HepG2 (cell line): ENCODE measurements at regions not wholly inside any gene's neighbourhood (a gene's known extent, or its start where the extent isn't known, plus 50 kb on each side); places are given as distances from the start of the nearest gene placed in this dataset.

Experiments
- ATAC-seq: fragments of 200-7000 bp; cut with Tn5 transposase; 3 replicates; pipeline ENCODE4 v1.9.1; 2020; ENCODE audit warnings: mild to moderate bottlenecking, moderate library complexity
- BruUV-seq: library from RNA; stranded (reverse); fragments of 400-500 nt; replicated peaks from 2 replicates; lab custom pipeline; 2021; lab: Mats Ljungman, UMichigan
- CTCF ChIA-PET: fragments of 300-600 bp; formaldehyde crosslinking; extraction: SDS; loops from one replicate; lab custom pipeline; 2021; ENCODE audit warnings: low total read pairs, inconsistent platforms, low intra/inter-chr PET ratio; lab: Yijun Ruan, JAX
- POLR2A ChIA-PET: fragments of 350-600 bp; sonication (Branson Sonifier 250); formaldehyde crosslinking; loops from one replicate; lab custom pipeline; 2020; ENCODE audit warnings: antibody characterized with exemption, inconsistent platforms; lab: Yijun Ruan, JAX
- DNase-seq: peaks from one replicate; pipeline ENCODE4 v3.0.0-alpha.2; 2015; ENCODE audit warnings: low spot score
- FAIRE-seq: peaks from 3 replicates; lab custom pipeline; 2011; peaks lifted over from hg19 to GRCh38; lab: Jason Lieb, UNC
- H2AFZ ChIP-seq: one replicate; pipeline ENCODE4 v1.6.1; 2011; ENCODE audit warnings: low read length, inconsistent platforms
- H3K27ac ChIP-seq: fragments of 300-600 bp; 3 replicates; pipeline ENCODE4 v1.8.0; 2011; ENCODE audit warnings: mixed run types, mild to moderate bottlenecking, mixed read lengths, low read length, inconsistent platforms; ENCODE audit not compliant: insufficient read depth; ENCODE audit errors: extremely low read length
- H3K27me3 ChIP-seq, 2 experiments: fragments of 200-600 bp in 1 of 2; 2 replicates in 1 of 2; 3 replicates in 1 of 2; pipeline versions ENCODE4 v1.6.0 to v1.8.0; 2011; ENCODE audit warnings: low read length in 2 of 2, mild to moderate bottlenecking in 2 of 2, moderate library complexity in 2 of 2, inconsistent platforms in 1 of 2; ENCODE audit not compliant: insufficient read depth in 2 of 2, control insufficient read depth in 1 of 2
- H3K36me3 ChIP-seq, 2 experiments: fragments of 200-600 bp in 1 of 2; replicated peaks in 1 of 2; 2 replicates in 1 of 2; 3 replicates in 1 of 2; pipeline versions ENCODE4 v1.5.1 to v1.8.0; 2011; ENCODE audit warnings: low read length in 2 of 2, inconsistent platforms in 1 of 2; ENCODE audit not compliant: insufficient read depth in 2 of 2, control insufficient read depth in 1 of 2
- H3K4me1 ChIP-seq: 2 replicates; pipeline ENCODE4 v1.5.1; 2012; ENCODE audit warnings: low read length, inconsistent platforms; ENCODE audit not compliant: insufficient read depth
- H3K4me2 ChIP-seq: 2 replicates; pipeline ENCODE4 v1.6.0; 2011; ENCODE audit warnings: low read depth, low read length, inconsistent platforms
- H3K4me3 ChIP-seq, 3 experiments: fragments of 200-600 bp in 1 of 3; sonication (generic), shearing (Covaris generic) in 1 of 3; replicated peaks in 1 of 3; 2 replicates each; pipeline ENCODE4 v1.5.1; 2011 to 2016; ENCODE audit warnings: low read length in 3 of 3, inconsistent platforms in 2 of 3, low read depth in 2 of 3, mild to moderate bottlenecking in 2 of 3, control low read depth in 1 of 3, mixed read lengths in 1 of 3; ENCODE audit not compliant: insufficient read depth in 1 of 3
- H3K79me2 ChIP-seq: one replicate; pipeline ENCODE4 v1.6.1; 2011; ENCODE audit warnings: low read length, inconsistent platforms; ENCODE audit not compliant: insufficient read depth
- H3K9ac ChIP-seq: 2 replicates; pipeline ENCODE4 v1.6.0; 2011; ENCODE audit warnings: mild to moderate bottlenecking, low read depth, low read length, inconsistent platforms; ENCODE audit not compliant: insufficient read depth
- H3K9me3 ChIP-seq: 2 replicates; pipeline ENCODE4 v1.5.1; 2012; ENCODE audit warnings: mild to moderate bottlenecking, low read length
- H4K20me1 ChIP-seq: 2 replicates; pipeline ENCODE4 v1.6.0; 2011; ENCODE audit warnings: inconsistent platforms, mild to moderate bottlenecking, low read length, moderate library complexity; ENCODE audit not compliant: insufficient read depth
- ARHGAP35 ChIP-seq: sonication (generic); formaldehyde crosslinking; IDR thresholded peaks from 2 replicates; pipeline ENCODE4 v1.9.0; 2022; ENCODE audit warnings: mild to moderate bottlenecking, inconsistent platforms, moderate library complexity, missing genetic modification reagents, borderline replicate concordance
- FIP1L1 ChIP-seq: fragments of 200-400 bp; formaldehyde crosslinking; IDR thresholded peaks from 2 replicates; pipeline ENCODE4 v1.6.1; 2018; ENCODE audit warnings: low read depth, mild to moderate bottlenecking, low read length, moderate library complexity, borderline replicate concordance; ENCODE audit not compliant: insufficient read depth
- GATAD1 ChIP-seq: IDR thresholded peaks from 2 replicates; pipeline ENCODE4 v1.6.1; 2016; ENCODE audit warnings: missing genetic modification reagents, missing compliant biosample characterization
- MYNN ChIP-seq: sonication (generic); formaldehyde crosslinking; IDR thresholded peaks from 2 replicates; pipeline ENCODE4 v1.4.0; 2020; ENCODE audit warnings: mild to moderate bottlenecking, low read depth, missing genetic modification reagents
- RELA ChIP-seq: sonication (generic); formaldehyde crosslinking; IDR thresholded peaks from 2 replicates; pipeline ENCODE4 v1.4.0; 2020; ENCODE audit warnings: missing genetic modification reagents
- SKI ChIP-seq: fragments of 450-650 bp; IDR thresholded peaks from one replicate; pipeline ENCODE4 v1.6.1; 2018; ENCODE audit warnings: mild to moderate bottlenecking; ENCODE audit not compliant: partially characterized antibody
- SMYD3 ChIP-seq: sonication (generic); formaldehyde crosslinking; IDR thresholded peaks from 2 replicates; pipeline ENCODE4 v1.8.1; 2023; ENCODE audit warnings: mild to moderate bottlenecking, missing genetic modification reagents
- ZBTB3 ChIP-seq: sonication (generic); formaldehyde crosslinking; IDR thresholded peaks from 2 replicates; pipeline ENCODE4 v1.4.0; 2020; ENCODE audit warnings: low read depth, mild to moderate bottlenecking, moderate library complexity, missing genetic modification reagents, borderline replicate concordance
- ZNF30 ChIP-seq: sonication (generic); formaldehyde crosslinking; IDR thresholded peaks from 2 replicates; pipeline ENCODE4 v1.5.0; 2020; ENCODE audit warnings: mild to moderate bottlenecking, missing genetic modification reagents
- ZNF34 ChIP-seq: sonication (generic); formaldehyde crosslinking; IDR thresholded peaks from 2 replicates; pipeline ENCODE4 v1.4.0; 2020; ENCODE audit warnings: mild to moderate bottlenecking, missing genetic modification reagents, borderline replicate concordance
- ZNF790 ChIP-seq: sonication (generic); formaldehyde crosslinking; IDR thresholded peaks from 2 replicates; pipeline ENCODE4 v1.8.0; 2022; ENCODE audit warnings: missing genetic modification reagents, mild to moderate bottlenecking, borderline replicate concordance
- ZNF83 ChIP-seq: sonication (generic); formaldehyde crosslinking; IDR thresholded peaks from 2 replicates; pipeline ENCODE4 v1.4.0; 2020; ENCODE audit warnings: missing genetic modification reagents, mild to moderate bottlenecking, borderline replicate concordance
- ZSCAN20 ChIP-seq: sonication (generic); formaldehyde crosslinking; IDR thresholded peaks from 2 replicates; pipeline ENCODE4 v1.4.0; 2020; ENCODE audit warnings: missing genetic modification reagents, mild to moderate bottlenecking, borderline replicate concordance
- WGBS: methylation state at CpG from one replicate; pipeline ENCODE4 v1.1.6; 2017; ENCODE audit warnings: low lambda C conversion rate; 5-methylcytosine and 5-hydroxymethylcytosine counted together
- in situ Hi-C: cut with HindIII; loops from 2 replicates; pipeline ENCODE4 v1.10.0; 2017; ENCODE audit warnings: low pct_unique_long_range_greater_than_20kb; ENCODE audit not compliant: extremely low pct_ligation_motif_present
- intact Hi-C: fragments of 100-400 bp; cut with micrococcal nuclease; formaldehyde crosslinking; loops from one replicate; pipeline ENCODE4 v1.10.0; 2022; ENCODE audit not compliant: unreplicated experiment
- TF ChIP-seq, protein P1 (sequence below): sonication (generic); formaldehyde crosslinking; IDR thresholded peaks from 2 replicates; pipeline ENCODE4 v1.4.0; 2020; ENCODE audit warnings: missing genetic modification reagents
- TF ChIP-seq, protein P2 (sequence below): sonication (generic); formaldehyde crosslinking; IDR thresholded peaks from 2 replicates; pipeline ENCODE4 v1.8.1; 2022; ENCODE audit warnings: mild to moderate bottlenecking, missing genetic modification reagents
- TF ChIP-seq, protein P3 (sequence below): sonication (generic); formaldehyde crosslinking; IDR thresholded peaks from 2 replicates; pipeline ENCODE4 v1.5.0; 2020; ENCODE audit warnings: missing genetic modification reagents
- TF ChIP-seq, protein P4 (sequence below): sonication (generic); formaldehyde crosslinking; IDR thresholded peaks from 2 replicates; pipeline ENCODE4 v1.5.0; 2020; ENCODE audit warnings: missing genetic modification reagents
- TF ChIP-seq, protein P5 (sequence below): IDR thresholded peaks from 2 replicates; pipeline ENCODE4 v1.6.1; 2016; ENCODE audit warnings: mild to moderate bottlenecking, missing biosample characterization, missing genetic modification reagents

DNA sequence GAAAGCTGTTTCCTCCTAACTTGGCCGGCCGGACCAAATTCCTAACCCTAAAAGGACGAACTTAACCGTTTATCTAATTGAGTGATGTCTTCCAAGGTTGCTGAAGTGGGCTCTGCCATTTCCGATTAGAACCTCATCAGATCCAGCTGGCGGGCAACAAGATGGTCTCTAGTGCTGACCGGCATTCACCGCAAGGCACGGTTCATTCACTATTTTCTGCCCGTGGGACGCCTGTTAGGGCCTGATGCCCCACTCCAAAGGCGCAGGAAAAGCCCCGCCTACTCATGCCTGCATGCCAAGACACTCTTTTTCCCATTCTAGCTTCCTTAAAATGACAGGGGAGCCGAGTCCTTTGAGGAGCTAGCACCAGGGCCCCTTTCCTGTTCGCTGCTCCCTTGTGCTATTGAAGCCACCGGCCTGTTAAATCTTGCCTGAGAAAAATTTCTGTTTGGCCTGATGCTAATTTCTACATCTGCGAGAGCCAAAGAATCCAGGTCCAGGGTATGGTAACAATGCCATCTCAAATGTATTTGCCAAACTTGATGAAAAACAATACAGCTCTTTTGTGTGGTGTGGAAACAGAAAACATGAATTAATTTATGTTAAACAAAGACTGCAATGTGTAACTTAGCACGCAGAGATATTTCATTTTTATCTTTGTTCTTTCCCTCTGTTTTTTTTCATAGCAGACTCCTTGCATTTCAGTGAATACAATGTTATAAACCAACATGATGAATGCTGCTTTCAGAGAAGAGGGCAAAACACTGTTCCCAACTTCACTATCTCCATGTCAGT lies 1071.2 kb upstream of the USP15 start:
- Histone ChIP-seq H3K4me2 (no peak overlapping the region), H3K4me3 (no peak overlapping the region), H3K4me1 (no peaks in the 10 kb centered on the region), H3K27ac (no peak overlapping the region), H3K36me3 (no peaks in the 10 kb centered on the region), H2AFZ (no peak overlapping the region), H3K27me3 (no peaks in the 10 kb centered on the region), H3K9ac (no peak overlapping the region), H4K20me1 (no peaks in the 10 kb centered on the region), H3K9me3 (no peaks in the 10 kb centered on the region; the same call in 1 of the 2 replicates), H3K79me2 (no peaks in the 10 kb centered on the region)
- WGBS: 64% methylated on average over 16 of the region's 18 CpGs
- ChIA-PET CTCF (no interaction called here), POLR2A (no interaction called here)
- no peak for DNase-seq
- TF ChIP-seq ZSCAN20 (CRISPR knock-in tag) (no peak), MYNN (CRISPR knock-in tag) (no peak), ZNF83 (CRISPR knock-in tag) (no peak), SKI (no peak), FIP1L1 (no peak), SMYD3 (CRISPR knock-in tag) (no peak), ZNF790 (CRISPR knock-in tag) (no peak), ARHGAP35 (no peak), GATAD1 (no peak), RELA (CRISPR knock-in tag) (no peak), ZNF34 (CRISPR knock-in tag) (no peak), ZNF30 (CRISPR knock-in tag) (no peak), ZBTB3 (CRISPR knock-in tag) (no peak)
- TF ChIP-seq, protein P1, sequence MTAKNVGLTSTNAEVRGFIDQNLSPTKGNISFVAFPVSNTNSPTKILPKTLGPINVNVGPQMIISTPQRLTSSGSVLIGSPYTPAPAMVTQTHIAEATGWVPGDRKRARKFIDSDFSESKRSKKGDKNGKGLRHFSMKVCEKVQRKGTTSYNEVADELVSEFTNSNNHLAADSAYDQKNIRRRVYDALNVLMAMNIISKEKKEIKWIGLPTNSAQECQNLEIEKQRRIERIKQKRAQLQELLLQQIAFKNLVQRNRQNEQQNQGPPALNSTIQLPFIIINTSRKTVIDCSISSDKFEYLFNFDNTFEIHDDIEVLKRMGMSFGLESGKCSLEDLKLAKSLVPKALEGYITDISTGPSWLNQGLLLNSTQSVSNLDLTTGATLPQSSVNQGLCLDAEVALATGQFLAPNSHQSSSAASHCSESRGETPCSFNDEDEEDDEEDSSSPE (CRISPR knock-in tag): no peak
- TF ChIP-seq, protein P2, sequence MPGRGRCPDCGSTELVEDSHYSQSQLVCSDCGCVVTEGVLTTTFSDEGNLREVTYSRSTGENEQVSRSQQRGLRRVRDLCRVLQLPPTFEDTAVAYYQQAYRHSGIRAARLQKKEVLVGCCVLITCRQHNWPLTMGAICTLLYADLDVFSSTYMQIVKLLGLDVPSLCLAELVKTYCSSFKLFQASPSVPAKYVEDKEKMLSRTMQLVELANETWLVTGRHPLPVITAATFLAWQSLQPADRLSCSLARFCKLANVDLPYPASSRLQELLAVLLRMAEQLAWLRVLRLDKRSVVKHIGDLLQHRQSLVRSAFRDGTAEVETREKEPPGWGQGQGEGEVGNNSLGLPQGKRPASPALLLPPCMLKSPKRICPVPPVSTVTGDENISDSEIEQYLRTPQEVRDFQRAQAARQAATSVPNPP (CRISPR knock-in tag): no peak
- TF ChIP-seq, protein P3, sequence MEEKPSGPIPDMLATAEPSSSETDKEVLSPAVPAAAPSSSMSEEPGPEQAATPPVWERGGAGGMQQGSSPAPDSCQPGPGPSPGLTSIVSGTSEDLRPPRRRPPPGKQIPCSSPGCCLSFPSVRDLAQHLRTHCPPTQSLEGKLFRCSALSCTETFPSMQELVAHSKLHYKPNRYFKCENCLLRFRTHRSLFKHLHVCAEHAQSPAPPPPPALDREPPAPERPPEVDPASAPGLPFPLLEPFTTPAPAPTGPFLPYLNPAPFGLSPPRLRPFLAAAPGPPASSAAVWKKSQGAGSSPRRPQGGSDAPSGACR (CRISPR knock-in tag): no peak
- TF ChIP-seq, protein P4, sequence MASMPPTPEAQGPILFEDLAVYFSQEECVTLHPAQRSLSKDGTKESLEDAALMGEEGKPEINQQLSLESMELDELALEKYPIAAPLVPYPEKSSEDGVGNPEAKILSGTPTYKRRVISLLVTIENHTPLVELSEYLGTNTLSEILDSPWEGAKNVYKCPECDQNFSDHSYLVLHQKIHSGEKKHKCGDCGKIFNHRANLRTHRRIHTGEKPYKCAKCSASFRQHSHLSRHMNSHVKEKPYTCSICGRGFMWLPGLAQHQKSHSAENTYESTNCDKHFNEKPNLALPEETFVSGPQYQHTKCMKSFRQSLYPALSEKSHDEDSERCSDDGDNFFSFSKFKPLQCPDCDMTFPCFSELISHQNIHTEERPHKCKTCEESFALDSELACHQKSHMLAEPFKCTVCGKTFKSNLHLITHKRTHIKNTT (CRISPR knock-in tag): no peak
- TF ChIP-seq, protein P5, sequence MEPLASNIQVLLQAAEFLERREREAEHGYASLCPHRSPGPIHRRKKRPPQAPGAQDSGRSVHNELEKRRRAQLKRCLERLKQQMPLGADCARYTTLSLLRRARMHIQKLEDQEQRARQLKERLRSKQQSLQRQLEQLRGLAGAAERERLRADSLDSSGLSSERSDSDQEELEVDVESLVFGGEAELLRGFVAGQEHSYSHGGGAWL (CRISPR knock-in tag): no peak
- intact Hi-C loops: no loop called here
- FAIRE-seq: no peak
- in situ Hi-C loops: no loop called here
- no peak for ATAC-seq
- no TSS peak for BruUV-seq
